ENCODE measurements at regions not wholly inside any gene's neighbourhood (a gene's known extent, or its start where the extent isn't known, plus 50 kb on each side); places are given as distances from the start of the nearest gene placed in this dataset.

DNA sequence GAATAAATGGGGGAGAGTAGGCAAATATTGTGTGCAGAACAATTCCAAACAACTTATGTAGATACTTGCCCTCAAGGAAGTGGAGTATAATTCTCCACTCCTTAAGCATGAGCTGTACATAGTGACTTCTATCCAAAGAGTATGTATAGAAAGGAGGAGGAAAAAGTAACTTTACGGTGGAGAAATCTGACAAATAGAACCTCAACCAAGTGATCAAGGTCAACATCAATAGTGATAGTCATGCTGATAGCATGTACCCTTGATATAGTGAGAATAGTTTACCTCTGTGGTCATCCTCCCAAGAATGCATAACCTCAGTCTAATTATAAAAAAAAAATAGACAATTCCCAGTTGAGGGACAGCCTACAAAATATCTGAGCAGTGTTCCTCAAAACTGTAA lies 89.1 kb upstream of the NANOS1 start:
- TF ChIP-seq, protein P1, sequence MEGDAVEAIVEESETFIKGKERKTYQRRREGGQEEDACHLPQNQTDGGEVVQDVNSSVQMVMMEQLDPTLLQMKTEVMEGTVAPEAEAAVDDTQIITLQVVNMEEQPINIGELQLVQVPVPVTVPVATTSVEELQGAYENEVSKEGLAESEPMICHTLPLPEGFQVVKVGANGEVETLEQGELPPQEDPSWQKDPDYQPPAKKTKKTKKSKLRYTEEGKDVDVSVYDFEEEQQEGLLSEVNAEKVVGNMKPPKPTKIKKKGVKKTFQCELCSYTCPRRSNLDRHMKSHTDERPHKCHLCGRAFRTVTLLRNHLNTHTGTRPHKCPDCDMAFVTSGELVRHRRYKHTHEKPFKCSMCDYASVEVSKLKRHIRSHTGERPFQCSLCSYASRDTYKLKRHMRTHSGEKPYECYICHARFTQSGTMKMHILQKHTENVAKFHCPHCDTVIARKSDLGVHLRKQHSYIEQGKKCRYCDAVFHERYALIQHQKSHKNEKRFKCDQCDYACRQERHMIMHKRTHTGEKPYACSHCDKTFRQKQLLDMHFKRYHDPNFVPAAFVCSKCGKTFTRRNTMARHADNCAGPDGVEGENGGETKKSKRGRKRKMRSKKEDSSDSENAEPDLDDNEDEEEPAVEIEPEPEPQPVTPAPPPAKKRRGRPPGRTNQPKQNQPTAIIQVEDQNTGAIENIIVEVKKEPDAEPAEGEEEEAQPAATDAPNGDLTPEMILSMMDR (IDR thresholded peaks at IDR 0.05), result no peak
- TF ChIP-seq POLR2A (IDR thresholded peaks at IDR 0.05), result no peak
